ENCODE measurements at regions not wholly inside any gene's neighbourhood (a gene's known extent, or its start where the extent isn't known, plus 50 kb on each side); places are given as distances from the start of the nearest gene placed in this dataset.

DNA sequence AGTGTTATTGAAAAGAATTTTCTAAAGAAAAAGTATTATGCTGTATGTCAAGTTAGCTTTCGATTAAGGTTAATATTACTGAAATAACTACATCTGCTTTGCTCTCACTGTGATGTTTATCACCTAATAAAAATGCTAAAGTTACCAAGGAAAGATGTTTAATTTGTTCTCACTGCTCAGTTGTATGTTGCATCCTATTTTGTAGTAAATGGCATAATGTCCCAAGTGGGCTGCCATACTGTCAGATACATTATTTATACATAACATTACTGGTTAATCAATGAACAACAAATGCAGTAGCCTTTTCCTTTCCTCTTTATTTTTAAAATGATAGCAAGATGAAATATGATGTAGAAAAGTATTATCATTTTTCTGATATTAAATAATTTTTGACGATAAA is 226.3 kb upstream of the DACH1 start:
- CTCF ChIA-PET = no interaction called here
- Histone ChIP-seq H3K27me3 (ENCODE audit: insufficient read depth) (no peaks in the 10 kb centered on the region), H2AFZ (ENCODE audit: low read depth) (no peak overlapping the region), H3K9me3 (no peaks in the 10 kb centered on the region), H3K4me2 (no peak overlapping the region), H3K36me3 (replicated peaks in 1 of 2; ENCODE audit: control insufficient read depth in 1 of 2, insufficient read depth in 2 of 2, low read length in 1 of 2) (no peaks in the 10 kb centered on the region), H3K9me2 (no peaks in the 10 kb centered on the region), H4K20me1 (ENCODE audit: insufficient read depth) (no peaks in the 10 kb centered on the region), H3K9ac (no peak overlapping the region), H3K27ac (ENCODE audit: low read depth in 2 of 2, low read length in 1 of 2) (no peak overlapping the region), H3K4me3 (ENCODE audit: low read depth in 2 of 2, low read length in 1 of 2) (no peak overlapping the region), H3K4me1 (ENCODE audit: control insufficient read depth in 1 of 2, insufficient read depth in 2 of 2, low read depth in 1 of 2, low read length in 1 of 2) (no peaks in the 10 kb centered on the region), H3K79me2 (ENCODE audit: insufficient read depth) (no peaks in the 10 kb centered on the region), H3F3A (replicated peaks; ENCODE audit: insufficient read depth) (no peaks in the 10 kb centered on the region)
- DNase-seq = no peak
- 89% methylated on average over 2 of the region's 2 CpGs for WGBS (ENCODE audit: low lambda C conversion rate)
- POLR2A ChIA-PET = no interaction called here
- TF ChIP-seq EP300 (IDR thresholded peaks at IDR 0.05; ENCODE audit: borderline replicate concordance in 1 of 2, low read depth in 1 of 2, low read length in 1 of 2) (no peak), RFX5 (IDR thresholded peaks at IDR 0.05; ENCODE audit: low read length) (no peak), RXRA (IDR thresholded peaks at IDR 0.05; ENCODE audit: borderline replicate concordance, low read depth) (no peak), ZBTB33 (IDR thresholded peaks at IDR 0.05; ENCODE audit: borderline replicate concordance, low read depth) (no peak), RCOR1 (IDR thresholded peaks at IDR 0.05; ENCODE audit: low read length) (no peak), NFIC (IDR thresholded peaks at IDR 0.05; ENCODE audit: borderline replicate concordance) (no peak), FOXJ3 (CRISPR knock-in tag; IDR thresholded peaks at IDR 0.05) (no peak), GATA2 (CRISPR knock-in tag; IDR thresholded peaks at IDR 0.05) (no peak), TAF1 (IDR thresholded peaks at IDR 0.05; ENCODE audit: borderline replicate concordance, low read depth, low read length) (no peak), GABPA (IDR thresholded peaks at IDR 0.05; ENCODE audit: low read depth) (no peak), TEAD4 (IDR thresholded peaks at IDR 0.05; ENCODE audit: borderline replicate concordance, insufficient read depth) (no peak), USF2 (IDR thresholded peaks at IDR 0.05; ENCODE audit: borderline replicate concordance, low read depth, low read length) (no peak)
- TF ChIP-seq, protein P1, sequence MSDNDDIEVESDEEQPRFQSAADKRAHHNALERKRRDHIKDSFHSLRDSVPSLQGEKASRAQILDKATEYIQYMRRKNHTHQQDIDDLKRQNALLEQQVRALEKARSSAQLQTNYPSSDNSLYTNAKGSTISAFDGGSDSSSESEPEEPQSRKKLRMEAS (IDR thresholded peaks at IDR 0.05; ENCODE audit: low read depth) = no peak

- no peak for TF ChIP-seq SMC3 (IDR thresholded peaks at IDR 0.05; ENCODE audit: low read depth, low read length)
- no peak for TF ChIP-seq FOXM1 (IDR thresholded peaks at IDR 0.05; ENCODE audit: low read depth)
- no peak for TF ChIP-seq SIN3A (IDR thresholded peaks at IDR 0.05; ENCODE audit: borderline replicate concordance, low read depth, low read length)
- TF ChIP-seq NRF1 (IDR thresholded peaks at IDR 0.05; ENCODE audit: low read depth, low read length) = no peak
- no peak for TF ChIP-seq JUND (IDR thresholded peaks at IDR 0.05)
- no peak for TF ChIP-seq TEAD4 (IDR thresholded peaks at IDR 0.05; ENCODE audit: borderline replicate concordance, insufficient read depth)
- TF ChIP-seq EP300 (IDR thresholded peaks at IDR 0.05; ENCODE audit: borderline replicate concordance in 1 of 2, low read depth in 1 of 2, low read length in 1 of 2) = no peak
- TF ChIP-seq MXI1 (IDR thresholded peaks at IDR 0.05; ENCODE audit: low read depth, low read length) = no peak
- TF ChIP-seq EZH2phosphoT487 (IDR thresholded peaks at IDR 0.05; ENCODE audit: borderline replicate concordance, low read depth) = no peak
- TF ChIP-seq, protein P2, sequence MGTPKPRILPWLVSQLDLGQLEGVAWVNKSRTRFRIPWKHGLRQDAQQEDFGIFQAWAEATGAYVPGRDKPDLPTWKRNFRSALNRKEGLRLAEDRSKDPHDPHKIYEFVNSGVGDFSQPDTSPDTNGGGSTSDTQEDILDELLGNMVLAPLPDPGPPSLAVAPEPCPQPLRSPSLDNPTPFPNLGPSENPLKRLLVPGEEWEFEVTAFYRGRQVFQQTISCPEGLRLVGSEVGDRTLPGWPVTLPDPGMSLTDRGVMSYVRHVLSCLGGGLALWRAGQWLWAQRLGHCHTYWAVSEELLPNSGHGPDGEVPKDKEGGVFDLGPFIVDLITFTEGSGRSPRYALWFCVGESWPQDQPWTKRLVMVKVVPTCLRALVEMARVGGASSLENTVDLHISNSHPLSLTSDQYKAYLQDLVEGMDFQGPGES (IDR thresholded peaks at IDR 0.05; ENCODE audit: low read depth, low read length) = no peak
- no peak for TF ChIP-seq RXRA (IDR thresholded peaks at IDR 0.05; ENCODE audit: borderline replicate concordance, low read depth)
- no peak for TF ChIP-seq ZBTB33 (IDR thresholded peaks at IDR 0.05; ENCODE audit: borderline replicate concordance, low read depth)
- TF ChIP-seq CHD2 (IDR thresholded peaks at IDR 0.05; ENCODE audit: low read length, partially characterized antibody) = no peak
- TF ChIP-seq, protein P1 (IDR thresholded peaks at IDR 0.05; ENCODE audit: low read depth) = no peak
- TF ChIP-seq GATA2 (CRISPR knock-in tag; IDR thresholded peaks at IDR 0.05) = no peak
- no peaks in the 10 kb centered on the region for H3K9me2 ChIP-seq
- no peak for DNase-seq
- 62% methylated on average over 3 of the region's 3 CpGs for WGBS (ENCODE audit: low lambda C conversion rate)
- H3F3A ChIP-seq (replicated peaks; ENCODE audit: insufficient read depth) = no peaks in the 10 kb centered on the region
- no peaks in the 10 kb centered on the region; a peak in 1 of 4 replicates for H3K4me1 ChIP-seq (ENCODE audit: control insufficient read depth in 1 of 2, insufficient read depth in 2 of 2, low read depth in 1 of 2, low read length in 1 of 2)
- ChIA-PET CTCF (no interaction called here), POLR2A (no interaction called here)
- H3K9me3 ChIP-seq = no peaks in the 10 kb centered on the region
- no peaks in the 10 kb centered on the region for H3K79me2 ChIP-seq (ENCODE audit: insufficient read depth)
- no peak overlapping the region for H2AFZ ChIP-seq (ENCODE audit: low read depth)
- H3K27ac ChIP-seq (ENCODE audit: low read depth in 2 of 2, low read length in 1 of 2) = no peak overlapping the region
- H3K9ac ChIP-seq = no peak overlapping the region
- no peaks in the 10 kb centered on the region for H4K20me1 ChIP-seq (ENCODE audit: insufficient read depth)
- H3K4me3 ChIP-seq (ENCODE audit: low read depth in 2 of 2, low read length in 1 of 2) = no peak overlapping the region
- H3K4me2 ChIP-seq = no peak overlapping the region
- no peaks in the 10 kb centered on the region for H3K27me3 ChIP-seq (ENCODE audit: insufficient read depth)
- no peaks in the 10 kb centered on the region for H3K36me3 ChIP-seq (replicated peaks in 1 of 2; ENCODE audit: control insufficient read depth in 1 of 2, insufficient read depth in 2 of 2, low read length in 1 of 2)
Measured at GRCh38 chr13:72074663-72075062, 207.7 kb upstream of the DACH1 start.

Data from SK-N-SH (cell line).